ENCODE measurements at regions not wholly inside any gene's neighbourhood (a gene's known extent, or its start where the extent isn't known, plus 50 kb on each side); places are given as distances from the start of the nearest gene placed in this dataset.
"Not testable (repeated sequence)": the region's sequence is repeated elsewhere in the genome, so short reads cannot be mapped to it uniquely, and the experiment has no call there.

DNA sequence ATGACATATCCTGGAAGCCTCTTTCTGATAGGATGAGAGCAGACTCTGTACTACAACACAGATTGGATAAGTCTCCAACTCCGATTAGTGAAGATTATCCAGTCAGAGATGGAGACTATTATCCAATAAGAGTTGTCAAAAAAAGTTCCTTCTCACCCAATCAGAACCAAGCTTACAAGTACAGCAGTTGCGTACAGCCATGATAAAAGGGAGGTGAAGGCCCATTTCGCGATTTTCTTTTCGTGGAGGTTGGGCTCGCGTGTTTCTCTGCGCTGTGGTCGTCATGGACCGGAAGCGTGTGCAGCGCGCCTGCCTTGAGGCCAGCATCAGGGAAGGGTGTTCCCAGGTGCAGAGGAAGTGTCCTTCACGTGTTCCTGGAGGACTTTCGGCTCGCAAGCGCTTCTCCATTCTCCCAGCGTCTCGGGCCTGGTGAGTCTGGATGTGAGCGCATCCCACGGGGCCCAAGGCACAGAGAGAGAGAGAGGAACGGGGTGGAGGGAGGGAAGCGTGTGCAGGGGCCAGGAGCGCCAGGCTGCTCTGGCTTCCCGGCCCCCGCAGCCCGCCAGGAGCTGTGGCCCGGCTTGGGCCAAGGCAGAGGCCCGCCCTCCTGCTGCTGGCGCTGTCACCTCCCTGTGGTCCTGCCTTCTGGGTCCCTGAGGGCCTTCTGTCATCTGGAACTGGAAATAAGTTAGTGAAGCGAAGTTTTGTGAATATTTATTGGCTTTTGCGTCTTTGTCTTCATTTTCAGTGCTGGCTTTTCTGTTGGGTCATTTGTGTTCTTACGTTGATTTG lies 53.9 kb downstream of the CDRT15L2 start:
- DNase-seq, result not testable (repeated sequence)

GRCh38 chr17:20640147-20640546 lies 60.6 kb downstream of the CDRT15L2 start:
- not testable (repeated sequence) for DNase-seq

DNA sequence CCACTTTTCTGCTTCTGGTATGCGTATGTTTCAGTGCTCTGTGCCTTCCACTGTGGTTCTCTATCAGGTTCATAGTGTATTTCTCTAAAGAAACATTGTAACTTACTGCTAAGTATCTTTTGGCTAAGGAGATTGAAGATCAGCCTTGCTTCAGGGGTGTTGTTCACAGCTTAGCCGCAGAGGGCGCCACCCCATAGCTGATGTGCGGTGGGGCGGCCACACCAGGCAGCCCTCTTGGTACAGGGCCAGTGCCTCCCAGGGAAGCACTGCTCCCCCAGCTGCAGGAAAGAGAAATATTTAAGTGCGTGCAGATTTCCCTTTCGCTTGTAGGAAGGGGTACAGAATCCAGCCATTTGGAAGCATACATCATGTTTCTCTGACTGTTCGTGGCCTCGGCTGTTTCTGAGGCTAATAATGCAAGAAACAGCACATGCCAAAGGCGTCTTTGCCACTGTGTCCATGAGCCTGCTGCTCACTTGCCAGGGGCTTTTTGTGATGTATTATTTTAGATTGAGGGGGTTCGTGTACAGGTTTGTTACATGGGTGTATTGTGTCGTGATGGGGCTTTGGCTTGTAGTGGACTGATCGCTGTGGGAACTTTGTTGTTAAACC lies 67.2 kb downstream of the CDRT15L2 start:
- not testable (repeated sequence) for DNase-seq

- not testable (repeated sequence) for DNase-seq
Observed at GRCh38 chr17:20649097-20649767, 69.7 kb downstream of the CDRT15L2 start.

- not testable (repeated sequence) for DNase-seq
Observed at GRCh38 chr17:20651022-20651421, 71.5 kb downstream of the CDRT15L2 start.

- not testable (repeated sequence) for DNase-seq
Observed at GRCh38 chr17:20651736-20652135, 72.2 kb downstream of the CDRT15L2 start.

GRCh38 chr17:20653391-20653790 lies 73.9 kb downstream of the CDRT15L2 start:
- not testable (repeated sequence) for DNase-seq

- DNase-seq, result not testable (repeated sequence)
Observed at GRCh38 chr17:20654114-20654513, 74.6 kb downstream of the CDRT15L2 start.

- not testable (repeated sequence) for DNase-seq
Observed at GRCh38 chr17:20654575-20654974, 75.1 kb downstream of the CDRT15L2 start.

- DNase-seq, result not testable (repeated sequence)
Observed at GRCh38 chr17:20665103-20665955, 85.8 kb downstream of the CDRT15L2 start.

DNA sequence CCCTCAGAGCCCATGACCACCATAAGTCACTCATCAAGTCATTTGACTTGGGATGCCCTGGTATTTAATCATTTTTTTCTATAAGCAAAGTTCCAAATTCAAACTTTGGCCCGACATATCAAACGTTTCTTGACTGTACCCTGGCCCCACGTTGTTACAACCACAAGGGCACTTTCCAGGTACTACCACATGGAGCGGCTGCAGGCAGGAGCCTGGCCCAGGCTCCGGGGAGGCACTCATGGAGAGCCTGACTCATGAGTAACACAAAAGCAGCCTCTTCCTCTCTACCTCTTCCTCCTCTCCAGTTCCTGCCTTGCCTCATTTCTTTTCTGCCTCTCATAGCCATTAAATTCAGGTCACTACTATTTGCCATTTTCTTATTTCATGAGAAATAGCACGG lies 87.2 kb downstream of the CDRT15L2 start:
- DNase-seq, result not testable (repeated sequence)

DNA sequence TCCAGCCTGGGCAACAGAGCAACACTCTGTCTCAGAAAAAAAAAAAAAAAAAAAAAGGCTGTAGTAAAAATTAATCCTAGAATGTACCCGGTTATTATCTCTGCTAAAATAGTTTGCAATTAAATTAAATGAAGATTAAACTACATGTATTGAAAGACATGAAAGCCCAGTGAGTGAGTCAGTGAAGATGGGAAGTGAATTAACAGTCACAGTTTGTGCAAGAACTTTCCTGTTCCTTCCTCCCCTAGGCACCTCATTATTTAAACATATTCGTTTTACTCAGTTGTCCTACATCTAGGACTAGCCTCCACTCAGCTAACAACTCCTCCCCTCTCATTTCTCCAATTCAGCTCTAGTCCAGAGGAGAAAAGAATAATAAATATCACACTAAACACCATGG lies 88.2 kb downstream of the CDRT15L2 start:
- DNase-seq, result not testable (repeated sequence)

GRCh38 chr17:20668316-20668715 lies 88.8 kb downstream of the CDRT15L2 start:
- DNase-seq, result not testable (repeated sequence)

DNA sequence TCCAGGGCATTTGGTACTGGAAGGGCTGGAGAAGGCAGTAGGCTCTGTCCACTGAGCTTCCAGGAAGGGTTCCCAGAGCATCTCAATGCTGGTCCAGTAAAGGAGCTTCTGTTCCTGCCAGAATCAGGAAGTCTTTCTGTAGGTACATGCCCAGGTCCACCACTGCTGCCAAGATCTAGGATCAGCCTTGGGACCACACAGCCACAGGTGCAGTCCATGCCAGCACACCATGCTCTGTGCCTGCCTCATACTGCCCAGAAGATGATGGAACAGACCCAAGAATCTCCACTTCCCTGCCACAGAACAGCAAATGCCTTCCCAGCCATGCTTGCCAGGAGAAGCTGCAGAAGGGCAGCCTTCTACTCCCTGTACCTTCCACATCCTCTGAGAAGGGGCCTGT lies 89.3 kb downstream of the CDRT15L2 start:
- not testable (repeated sequence) for DNase-seq

GRCh38 chr17:20670506-20670905 lies 91.0 kb downstream of the CDRT15L2 start:
- not testable (repeated sequence) for DNase-seq

DNA sequence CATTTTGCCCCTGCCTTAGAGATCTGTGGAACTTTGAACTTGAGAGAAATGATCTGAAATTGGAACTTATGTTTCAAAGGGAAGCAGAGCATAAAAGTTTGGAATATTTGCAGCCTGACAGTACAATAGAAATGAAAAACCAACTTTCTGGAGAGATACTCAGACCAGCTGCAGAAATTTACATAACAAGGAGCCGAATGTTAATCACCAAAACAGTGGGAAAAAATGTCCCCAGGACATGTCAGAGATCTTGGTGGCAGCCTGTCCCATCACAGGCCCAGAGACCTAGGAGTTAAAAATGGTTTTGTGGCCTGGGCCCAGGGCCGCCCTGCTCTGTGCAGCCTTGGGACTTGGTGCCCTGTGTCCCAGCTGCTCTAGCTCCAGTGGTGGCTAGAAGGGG lies 94.8 kb downstream of the CDRT15L2 start:
- not testable (repeated sequence) for DNase-seq

- not testable (repeated sequence) for DNase-seq
Observed at GRCh38 chr17:20675707-20676106, 96.2 kb downstream of the CDRT15L2 start.

GRCh38 chr17:20676656-20677055 lies 97.1 kb downstream of the CDRT15L2 start:
- not testable (repeated sequence) for DNase-seq

DNA sequence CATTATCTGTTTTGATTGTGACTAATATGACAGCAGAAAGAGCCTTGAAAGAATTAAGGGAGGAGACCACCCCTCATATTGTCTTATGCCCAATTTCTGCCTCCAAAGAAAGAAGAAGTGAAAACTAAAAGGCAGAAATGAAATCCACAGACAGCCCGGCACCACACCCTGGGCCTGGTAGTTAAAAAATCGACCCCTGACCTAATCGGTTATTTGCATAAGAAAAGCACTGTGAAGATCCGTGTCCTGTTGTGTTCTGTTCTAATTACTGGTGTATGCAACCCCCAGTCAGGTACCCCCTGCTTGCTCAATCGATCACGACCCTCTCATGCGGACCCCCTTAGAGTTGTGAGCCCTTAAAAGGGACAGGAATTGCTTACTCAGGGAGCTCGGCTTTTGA lies 97.9 kb downstream of the CDRT15L2 start:
- not testable (repeated sequence) for DNase-seq

- DNase-seq, result not testable (repeated sequence)
Observed at GRCh38 chr17:20678424-20678823, 98.9 kb downstream of the CDRT15L2 start.

DNA sequence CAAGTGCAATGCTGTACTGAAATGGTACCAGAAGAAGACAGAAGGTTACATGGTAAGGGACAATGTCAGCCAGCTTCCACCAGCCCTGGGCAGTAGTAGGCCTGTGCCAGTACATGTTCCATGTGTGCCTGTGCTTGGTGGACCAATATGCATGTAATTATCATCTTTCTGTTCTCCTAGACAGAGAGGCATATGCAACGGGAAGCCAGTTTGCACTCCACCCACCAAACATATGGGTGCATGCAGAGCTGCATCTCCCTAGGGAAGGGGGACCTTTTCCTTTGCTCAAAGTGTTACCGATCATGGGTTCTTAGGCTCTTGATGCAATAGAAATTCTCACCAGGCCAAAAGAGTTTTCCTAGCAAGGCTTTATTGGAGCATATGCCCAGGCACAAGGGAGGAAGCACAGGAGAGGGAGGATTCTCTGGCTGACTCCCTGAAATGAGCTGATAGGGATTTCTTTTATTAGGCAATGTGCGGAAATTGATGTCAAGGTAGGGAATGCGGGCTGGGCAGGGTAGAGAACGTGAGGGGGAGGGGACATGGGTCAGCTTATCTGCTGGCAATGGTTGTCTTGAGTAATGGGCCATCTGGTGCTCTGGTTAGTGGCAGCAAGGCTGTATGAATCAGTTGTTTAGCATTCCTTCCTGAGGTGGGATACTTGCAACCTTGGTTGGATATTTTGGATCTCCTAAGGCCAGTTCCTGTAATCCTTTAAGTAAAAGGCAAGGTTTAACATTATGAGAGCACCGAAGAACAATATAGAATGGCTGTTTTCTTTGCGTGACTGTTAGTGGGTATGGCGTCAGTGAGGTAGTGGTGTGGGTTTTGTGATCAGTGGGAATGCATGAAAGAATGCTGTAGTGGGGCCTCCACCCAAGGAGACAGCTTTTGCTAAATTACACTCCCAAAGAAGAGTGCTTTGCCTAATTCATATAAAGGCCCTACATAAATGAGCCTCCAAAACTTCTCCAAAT lies 102.5 kb downstream of the CDRT15L2 start:
- not testable (repeated sequence) for DNase-seq
